IPS-18a (cell line): ENCODE measurements at regions not wholly inside any gene's neighbourhood (a gene's known extent, or its start where the extent isn't known, plus 50 kb on each side); places are given as distances from the start of the nearest gene placed in this dataset.

Source experiments
- H3K27ac ChIP-seq: one replicate; pipeline ENCODE4 v1.5.1; 2013; ENCODE audit warnings: low read length
- H3K27me3 ChIP-seq: one replicate; pipeline ENCODE4 v1.6.1; 2013; ENCODE audit warnings: mild to moderate bottlenecking, low read length; ENCODE audit not compliant: control insufficient read depth, insufficient read depth
- H3K36me3 ChIP-seq: one replicate; pipeline ENCODE4 v1.6.1; 2013; ENCODE audit warnings: low read depth, low read length; ENCODE audit not compliant: control insufficient read depth
- H3K4me1 ChIP-seq: one replicate; pipeline ENCODE4 v1.6.1; 2013; ENCODE audit warnings: low read depth, low read length; ENCODE audit not compliant: control insufficient read depth
- H3K4me3 ChIP-seq: one replicate; pipeline ENCODE4 v1.5.1; 2013; ENCODE audit warnings: low read length
- H3K9ac ChIP-seq: one replicate; pipeline ENCODE4 v1.6.1; 2013; ENCODE audit warnings: mild to moderate bottlenecking, low read length, moderate library complexity
- H3K9me3 ChIP-seq: one replicate; pipeline ENCODE4 v1.6.1; 2013; ENCODE audit warnings: low read depth, low read length; ENCODE audit not compliant: control insufficient read depth

DNA sequence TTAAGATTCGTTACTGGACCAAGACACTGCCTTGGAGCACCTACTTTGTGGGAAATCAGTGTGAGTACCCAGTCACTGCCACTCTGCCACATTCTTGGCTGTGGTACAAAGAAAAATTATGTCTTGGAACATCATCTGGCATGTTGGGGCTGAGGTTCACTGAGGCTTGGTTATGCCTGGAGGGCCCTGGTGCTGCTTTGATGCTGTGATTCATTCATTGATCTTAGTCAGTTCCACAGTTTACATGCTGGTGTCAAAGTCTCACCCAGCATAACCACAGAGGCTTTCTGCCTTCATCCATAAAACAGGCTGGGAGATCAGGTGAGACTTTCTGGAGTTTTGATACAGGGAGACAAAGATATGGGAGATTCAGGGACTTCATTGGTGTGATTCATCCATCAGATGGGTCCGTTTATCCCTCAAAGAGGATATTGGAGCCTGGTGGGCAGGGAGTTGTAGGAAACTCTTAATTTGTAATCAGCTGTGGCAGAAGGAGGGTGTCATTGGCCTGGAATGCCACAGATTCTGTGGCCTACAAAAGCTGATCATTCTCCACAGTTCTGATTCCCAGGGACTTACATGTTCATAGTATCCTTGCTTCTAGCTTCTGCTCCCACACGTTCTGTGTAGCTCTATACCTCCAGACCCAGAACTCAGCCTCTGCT is 322.5 kb downstream of the PMP22 start:
- H3K36me3 ChIP-seq, result no peaks in the 10 kb centered on the region
- H3K27me3 ChIP-seq, result no peaks in the 10 kb centered on the region

GRCh38 chr17:14940938-14941265 is 324.2 kb downstream of the PMP22 start:
- H3K27me3 ChIP-seq, result no peaks in the 10 kb centered on the region
- no peak overlapping the region for H3K27ac ChIP-seq
- H3K9me3 ChIP-seq, result no peaks in the 10 kb centered on the region
- no peak overlapping the region for H3K4me3 ChIP-seq
- H3K36me3 ChIP-seq, result no peaks in the 10 kb centered on the region
- no peaks in the 10 kb centered on the region for H3K4me1 ChIP-seq
- no peak overlapping the region for H3K9ac ChIP-seq

More for the DNA sequence above, 322.5 kb downstream of the PMP22 start:
- Histone ChIP-seq H3K4me1 (no peaks in the 10 kb centered on the region), H3K9ac (no peak overlapping the region), H3K27ac (no peak overlapping the region), H3K9me3 (no peaks in the 10 kb centered on the region), H3K4me3 (no peak overlapping the region)

DNA sequence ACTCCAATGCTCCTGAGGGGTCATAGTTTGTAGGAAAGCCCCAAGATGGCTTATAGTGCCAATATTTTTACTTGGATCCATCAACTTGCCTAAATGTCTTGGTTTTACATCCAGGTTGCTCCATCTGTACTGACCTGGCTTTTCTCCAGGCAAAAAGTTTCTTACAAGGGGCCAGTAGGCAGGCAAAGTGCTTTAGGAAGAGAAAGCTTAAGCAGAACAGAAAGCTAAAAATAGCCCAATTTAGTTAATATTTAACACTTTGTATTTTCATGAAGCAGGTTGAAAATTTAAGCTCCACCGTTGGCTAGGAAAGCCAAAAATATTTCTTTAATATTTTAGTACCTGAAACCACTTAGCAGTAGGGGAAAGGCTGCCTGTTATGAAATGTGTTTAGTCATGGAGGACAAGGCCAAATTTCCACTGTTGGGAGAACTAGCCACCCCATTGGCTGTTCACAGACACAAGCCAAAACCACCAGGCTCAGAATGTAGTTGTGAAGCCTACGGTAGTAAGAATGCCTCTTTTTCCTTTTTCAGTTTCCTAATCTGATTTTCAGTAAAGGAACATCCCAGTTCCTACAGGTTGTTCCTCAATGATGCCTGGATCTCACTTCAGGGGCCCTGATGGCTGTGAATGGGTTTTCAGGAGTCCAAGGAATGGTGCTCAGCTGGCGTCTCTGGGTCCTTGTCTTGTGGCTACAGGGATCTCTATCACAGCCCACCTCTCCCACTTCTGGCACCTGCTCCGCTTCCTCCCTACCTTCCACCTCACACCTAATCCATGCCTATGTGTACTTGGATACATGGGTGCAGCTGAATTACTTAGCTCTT is 324.8 kb downstream of the PMP22 start:
- no peaks in the 10 kb centered on the region for H3K27me3 ChIP-seq
- H3K36me3 ChIP-seq, result no peaks in the 10 kb centered on the region
- no peak overlapping the region for H3K9ac ChIP-seq
- H3K4me1 ChIP-seq, result no peaks in the 10 kb centered on the region
- H3K27ac ChIP-seq, result no peak overlapping the region
- no peaks in the 10 kb centered on the region for H3K9me3 ChIP-seq
- no peak overlapping the region for H3K4me3 ChIP-seq

GRCh38 chr17:14935845-14936485 is 329.2 kb downstream of the PMP22 start:
- Histone ChIP-seq H3K4me1 (no peaks in the 10 kb centered on the region), H3K9me3 (no peaks in the 10 kb centered on the region), H3K4me3 (no peak overlapping the region), H3K36me3 (no peaks in the 10 kb centered on the region), H3K27ac (no peak overlapping the region), H3K9ac (no peak overlapping the region), H3K27me3 (no peaks in the 10 kb centered on the region)

- Histone ChIP-seq H3K27me3 (no peaks in the 10 kb centered on the region), H3K9ac (no peak overlapping the region), H3K4me1 (no peaks in the 10 kb centered on the region), H3K36me3 (no peaks in the 10 kb centered on the region), H3K27ac (no peak overlapping the region), H3K9me3 (no peaks in the 10 kb centered on the region), H3K4me3 (no peak overlapping the region)
These were observed 329.8 kb downstream of the PMP22 start for GRCh38 chr17:14935139-14935841.

- H3K36me3 ChIP-seq, result no peaks in the 10 kb centered on the region
- H3K4me1 ChIP-seq, result no peaks in the 10 kb centered on the region
- H3K27ac ChIP-seq, result no peak overlapping the region
- H3K4me3 ChIP-seq, result no peak overlapping the region
- H3K9ac ChIP-seq, result no peak overlapping the region
- no peaks in the 10 kb centered on the region for H3K9me3 ChIP-seq
- H3K27me3 ChIP-seq, result no peaks in the 10 kb centered on the region
These were observed 331.4 kb downstream of the PMP22 start for GRCh38 chr17:14933676-14934075.

GRCh38 chr17:14926526-14927122 is 338.5 kb downstream of the PMP22 start:
- H3K27me3 ChIP-seq, result no peaks in the 10 kb centered on the region

GRCh38 chr17:14926073-14926472 is 339.1 kb downstream of the PMP22 start:
- peaks cover 3% of the 10 kb centered on the region for H3K4me1 ChIP-seq
- H3K4me3 ChIP-seq, result no peak overlapping the region
- H3K9me3 ChIP-seq, result no peaks in the 10 kb centered on the region

More at GRCh38 chr17:14926526-14927122, 338.5 kb downstream of the PMP22 start:
- H3K4me1 ChIP-seq, result peaks cover 3% of the 10 kb centered on the region
- H3K9ac ChIP-seq, result no peak overlapping the region
- no peaks in the 10 kb centered on the region for H3K9me3 ChIP-seq
- no peak overlapping the region for H3K4me3 ChIP-seq
- H3K36me3 ChIP-seq, result no peaks in the 10 kb centered on the region
- H3K27ac ChIP-seq, result no peak overlapping the region

DNA sequence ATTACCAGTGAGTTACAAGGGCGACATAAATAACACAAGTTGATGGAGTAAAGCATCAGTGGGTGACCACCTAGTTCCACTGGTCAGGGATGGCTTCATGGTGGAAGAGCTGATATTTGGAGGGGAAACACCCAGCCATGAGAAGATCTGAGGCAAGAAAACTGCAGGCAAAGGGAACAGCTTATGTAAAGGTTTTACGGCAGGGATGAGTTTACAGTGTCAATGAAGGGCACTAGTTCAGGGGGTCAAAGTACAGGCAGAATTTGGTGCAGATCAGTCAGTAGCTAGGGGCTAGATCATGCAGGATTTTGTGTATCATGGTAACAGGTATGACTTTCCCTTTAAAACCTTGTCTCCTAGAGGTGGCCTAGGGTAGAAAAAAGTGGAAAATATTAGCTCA is 339.6 kb downstream of the PMP22 start:
- H3K4me1 ChIP-seq, result peaks cover 6% of the 10 kb centered on the region
- no peaks in the 10 kb centered on the region for H3K9me3 ChIP-seq
- H3K27me3 ChIP-seq, result no peaks in the 10 kb centered on the region
- no peaks in the 10 kb centered on the region for H3K36me3 ChIP-seq
- no peak overlapping the region for H3K27ac ChIP-seq
- H3K9ac ChIP-seq, result no peak overlapping the region
- H3K4me3 ChIP-seq, result no peak overlapping the region

More at GRCh38 chr17:14926073-14926472, 339.1 kb downstream of the PMP22 start:
- no peak overlapping the region for H3K9ac ChIP-seq
- no peaks in the 10 kb centered on the region for H3K36me3 ChIP-seq
- H3K27ac ChIP-seq, result no peak overlapping the region
- H3K27me3 ChIP-seq, result no peaks in the 10 kb centered on the region

GRCh38 chr17:14923981-14924380 is 341.1 kb downstream of the PMP22 start:
- no peak overlapping the region for H3K9ac ChIP-seq
- no peak overlapping the region for H3K27ac ChIP-seq
- no peaks in the 10 kb centered on the region for H3K36me3 ChIP-seq
- H3K27me3 ChIP-seq, result no peaks in the 10 kb centered on the region
- H3K4me3 ChIP-seq, result no peak overlapping the region
- H3K9me3 ChIP-seq, result no peaks in the 10 kb centered on the region
- H3K4me1 ChIP-seq, result peaks cover 20% of the 10 kb centered on the region

DNA sequence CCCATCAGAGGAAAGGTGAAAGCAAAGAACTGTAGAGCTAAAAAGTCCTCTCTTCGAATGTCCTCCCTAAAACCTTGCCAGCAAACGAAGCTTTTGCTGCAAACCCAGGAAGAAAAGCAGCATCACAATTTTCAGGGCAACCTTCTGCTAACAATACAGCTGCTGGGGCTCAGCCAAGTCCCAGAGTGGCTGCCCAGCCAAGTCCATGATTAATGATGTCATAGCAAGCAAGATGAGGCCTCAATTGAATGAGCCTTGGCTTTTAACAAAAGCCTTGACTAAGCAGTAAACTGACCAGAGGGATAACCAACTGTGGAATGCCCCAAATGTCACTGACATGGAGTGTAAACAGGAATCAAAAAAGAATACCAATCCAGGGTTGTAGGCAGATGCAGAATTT is 342.7 kb downstream of the PMP22 start:
- no peak overlapping the region for H3K4me3 ChIP-seq
- no peak overlapping the region for H3K27ac ChIP-seq
- peaks cover 29% of the 10 kb centered on the region for H3K4me1 ChIP-seq
- H3K36me3 ChIP-seq, result no peaks in the 10 kb centered on the region
- H3K9ac ChIP-seq, result no peak overlapping the region
- no peaks in the 10 kb centered on the region for H3K27me3 ChIP-seq
- no peaks in the 10 kb centered on the region for H3K9me3 ChIP-seq
